CD4-positive, alpha-beta T cell (primary cell): ENCODE measurements at regions not wholly inside any gene's neighbourhood (a gene's known extent, or its start where the extent isn't known, plus 50 kb on each side); places are given as distances from the start of the nearest gene placed in this dataset.

Experiments used
- ATAC-seq: fragments of 200-7000 bp; cut with Tn5 transposase; one replicate; pipeline ENCODE4 v1.10.0; 2022; ENCODE audit warnings: mild to moderate bottlenecking; ENCODE audit not compliant: poor library complexity
- CTCF ChIA-PET: fragments of 350-600 bp; sonication (Branson Sonifier 250); formaldehyde crosslinking; loops from one replicate; lab custom pipeline; 2021; ENCODE audit warnings: antibody characterized with exemption, inconsistent platforms; lab: Charles Lee
- POLR2A ChIA-PET: fragments of 350-600 bp; sonication (Branson Sonifier 250); formaldehyde crosslinking; loops from one replicate; lab custom pipeline; 2021; ENCODE audit warnings: antibody characterized with exemption, inconsistent platforms; lab: Charles Lee
- DNase-seq, 14 experiments: peaks; one replicate each; pipeline ENCODE4 v3.0.0-alpha.2; 2013 to 2020; ENCODE audit warnings: mixed read lengths in 2 of 14
- H3K27ac ChIP-seq, 2 donors: one replicate each; pipeline versions ENCODE4 v1.5.1 to v1.7.0; 2013; ENCODE audit warnings: low read length in 2 of 2, low read depth in 1 of 2, mild to moderate bottlenecking in 1 of 2
- H3K27me3 ChIP-seq, 2 experiments: 1 replicate in 1 of 2; 2 replicates in 1 of 2; pipeline versions ENCODE4 v1.6.1 to v1.7.0; 2013; ENCODE audit warnings: low read length in 2 of 2, control low read depth in 1 of 2, mild to moderate bottlenecking in 1 of 2, moderate library complexity in 1 of 2; ENCODE audit not compliant: insufficient read depth in 2 of 2, control insufficient read depth in 1 of 2
- H3K36me3 ChIP-seq: one replicate; pipeline ENCODE4 v1.6.1; 2013; ENCODE audit warnings: low read length, control low read depth; ENCODE audit not compliant: insufficient read depth
- H3K4me1 ChIP-seq: one replicate; pipeline ENCODE4 v1.6.1; 2013; ENCODE audit warnings: low read length, control low read depth; ENCODE audit not compliant: insufficient read depth
- H3K4me3 ChIP-seq: one replicate; pipeline ENCODE4 v1.5.1; 2013; ENCODE audit warnings: mild to moderate bottlenecking, low read length, moderate library complexity
- H3K9me3 ChIP-seq, 2 experiments: 1 replicate in 1 of 2; 2 replicates in 1 of 2; pipeline versions ENCODE4 v1.6.1 to v1.7.0; 2013; ENCODE audit warnings: low read length in 2 of 2, mild to moderate bottlenecking in 2 of 2, control low read depth in 1 of 2, moderate library complexity in 1 of 2; ENCODE audit not compliant: control insufficient read depth in 1 of 2, insufficient read depth in 1 of 2
- H3K27ac Mint-ChIP-seq: one replicate; pipeline ENCODE4 v1.8.0; 2020; ENCODE audit warnings: mixed read lengths
- H3K27me3 Mint-ChIP-seq: one replicate; pipeline ENCODE4 v1.8.0; 2021; ENCODE audit warnings: mixed read lengths
- H3K36me3 Mint-ChIP-seq: one replicate; pipeline ENCODE4 v1.8.0; 2021; ENCODE audit warnings: low read depth, mixed read lengths
- H3K4me1 Mint-ChIP-seq: one replicate; pipeline ENCODE4 v1.8.0; 2021; ENCODE audit warnings: low read depth, mixed read lengths
- H3K4me3 Mint-ChIP-seq: one replicate; pipeline ENCODE4 v1.8.0; 2020; ENCODE audit warnings: mild to moderate bottlenecking, mixed read lengths
- H3K9me3 Mint-ChIP-seq: one replicate; pipeline ENCODE4 v1.8.0; 2020; ENCODE audit warnings: mixed read lengths
- intact Hi-C, 2 experiments: fragments of 100-400 bp; cut with DNase I in 1 of 2; cut with micrococcal nuclease in 1 of 2; formaldehyde crosslinking; loops; one replicate each; pipeline versions ENCODE4 v1.15.1 to v1.9.0; 2023 to 2025; cut with DNase I, micrococcal nuclease
- TF ChIP-seq, protein P1 (sequence below): fragments of 200-600 bp; IDR thresholded peaks from one replicate; pipeline ENCODE4 v1.8.0; 2022; ENCODE audit warnings: antibody characterized with exemption, mild to moderate bottlenecking

DNA sequence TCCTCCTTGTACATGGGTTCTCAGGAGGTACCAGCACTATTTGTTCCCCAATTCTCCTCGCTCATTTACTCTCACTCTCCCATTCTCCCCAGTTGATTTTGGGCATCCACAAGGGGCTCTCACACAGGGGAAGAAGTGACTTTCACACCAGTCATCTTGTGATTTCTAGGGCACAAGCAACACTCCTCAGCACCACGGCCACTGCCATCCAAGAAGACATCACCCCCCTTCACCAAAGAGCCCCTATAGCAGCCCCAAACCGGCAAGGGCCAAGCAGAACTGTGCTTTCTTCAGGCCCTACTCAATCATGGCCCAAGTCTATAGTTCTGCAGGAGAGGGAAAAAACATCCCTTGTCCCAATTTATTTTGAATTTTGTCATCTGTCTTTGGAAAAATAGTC lies 209.2 kb upstream of the ARL4C start:
- Mint-ChIP-seq H3K4me3 (no peak overlapping the region), H3K36me3 (no peaks in the 10 kb centered on the region), H3K4me1 (no peaks in the 10 kb centered on the region), H3K27ac (no peak overlapping the region), H3K9me3 (no peaks in the 10 kb centered on the region), H3K27me3 (peaks cover 29% of the 10 kb centered on the region)
- no peak for ATAC-seq
- ChIA-PET POLR2A (no interaction called here), CTCF (no interaction called here)
- Histone ChIP-seq H3K9me3 (no peaks in the 10 kb centered on the region), H3K36me3 (no peaks in the 10 kb centered on the region), H3K27me3 (peaks cover 4 to 15% of the 10 kb centered on the region in 2 experiments), H3K4me3 (no peak overlapping the region), H3K4me1 (no peaks in the 10 kb centered on the region), H3K27ac (no peak overlapping the region)
- TF ChIP-seq, protein P1, sequence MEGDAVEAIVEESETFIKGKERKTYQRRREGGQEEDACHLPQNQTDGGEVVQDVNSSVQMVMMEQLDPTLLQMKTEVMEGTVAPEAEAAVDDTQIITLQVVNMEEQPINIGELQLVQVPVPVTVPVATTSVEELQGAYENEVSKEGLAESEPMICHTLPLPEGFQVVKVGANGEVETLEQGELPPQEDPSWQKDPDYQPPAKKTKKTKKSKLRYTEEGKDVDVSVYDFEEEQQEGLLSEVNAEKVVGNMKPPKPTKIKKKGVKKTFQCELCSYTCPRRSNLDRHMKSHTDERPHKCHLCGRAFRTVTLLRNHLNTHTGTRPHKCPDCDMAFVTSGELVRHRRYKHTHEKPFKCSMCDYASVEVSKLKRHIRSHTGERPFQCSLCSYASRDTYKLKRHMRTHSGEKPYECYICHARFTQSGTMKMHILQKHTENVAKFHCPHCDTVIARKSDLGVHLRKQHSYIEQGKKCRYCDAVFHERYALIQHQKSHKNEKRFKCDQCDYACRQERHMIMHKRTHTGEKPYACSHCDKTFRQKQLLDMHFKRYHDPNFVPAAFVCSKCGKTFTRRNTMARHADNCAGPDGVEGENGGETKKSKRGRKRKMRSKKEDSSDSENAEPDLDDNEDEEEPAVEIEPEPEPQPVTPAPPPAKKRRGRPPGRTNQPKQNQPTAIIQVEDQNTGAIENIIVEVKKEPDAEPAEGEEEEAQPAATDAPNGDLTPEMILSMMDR: no peak
- intact Hi-C loops: no loop called here
- DNase-seq: no peak

GRCh38 chr2:234705108-234705507 lies 208.2 kb upstream of the ARL4C start:
- TF ChIP-seq, protein P1: no peak
- Histone ChIP-seq H3K27ac (no peak overlapping the region), H3K4me3 (no peak overlapping the region), H3K4me1 (no peaks in the 10 kb centered on the region), H3K9me3 (no peaks in the 10 kb centered on the region), H3K27me3 (peaks cover 4 to 7% of the 10 kb centered on the region in 2 experiments), H3K36me3 (no peaks in the 10 kb centered on the region)
- no peaks in the 10 kb centered on the region for H3K4me1 Mint-ChIP-seq
- no peaks in the 10 kb centered on the region for H3K9me3 Mint-ChIP-seq
- no peak overlapping the region for H3K27ac Mint-ChIP-seq
- intact Hi-C loops: no loop called here
- H3K27me3 Mint-ChIP-seq: peaks cover 21% of the 10 kb centered on the region
- POLR2A ChIA-PET: no interaction called here
- DNase-seq: no peak
- ATAC-seq: no peak
- H3K4me3 Mint-ChIP-seq: no peak overlapping the region
- no peaks in the 10 kb centered on the region for H3K36me3 Mint-ChIP-seq
- CTCF ChIA-PET: no interaction called here

DNA sequence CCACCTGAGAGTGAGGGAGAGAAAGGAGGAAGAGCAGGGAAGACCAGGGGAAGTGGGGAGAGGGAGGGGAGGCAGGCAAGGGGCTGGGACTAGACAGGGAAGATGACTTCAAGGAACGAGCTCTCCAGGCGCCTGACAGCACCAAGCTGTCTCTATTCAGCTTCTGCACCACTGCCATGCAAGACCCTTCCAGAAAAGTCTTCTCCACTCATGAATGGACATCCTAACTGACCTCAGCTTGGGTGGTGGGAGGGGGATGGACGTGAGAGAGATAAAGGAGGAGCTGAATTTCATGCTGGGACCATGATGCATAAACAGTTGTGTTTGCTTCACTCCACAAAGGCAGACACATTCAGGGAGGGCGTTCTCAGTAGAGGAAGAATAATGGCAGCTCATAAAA lies 206.4 kb upstream of the ARL4C start:
- intact Hi-C loops: no loop called here
- CTCF ChIA-PET: no interaction called here
- Histone ChIP-seq H3K4me1 (no peaks in the 10 kb centered on the region), H3K9me3 (peaks cover 0 to 5% of the 10 kb centered on the region in 2 experiments), H3K27ac (no peak overlapping the region), H3K4me3 (no peak overlapping the region), H3K36me3 (no peaks in the 10 kb centered on the region), H3K27me3 (peaks cover 0 to 2% of the 10 kb centered on the region in 2 experiments)
- H3K27me3 Mint-ChIP-seq: peaks cover 8% of the 10 kb centered on the region
- H3K4me1 Mint-ChIP-seq: no peaks in the 10 kb centered on the region
- H3K4me3 Mint-ChIP-seq: no peak overlapping the region
- POLR2A ChIA-PET: no interaction called here
- no peaks in the 10 kb centered on the region for H3K36me3 Mint-ChIP-seq
- ATAC-seq (no peak), DNase-seq (no peak)
- H3K9me3 Mint-ChIP-seq: no peaks in the 10 kb centered on the region
- no peak overlapping the region for H3K27ac Mint-ChIP-seq
- TF ChIP-seq, protein P1: no peak
